ENCODE measurements at regions not wholly inside any gene's neighbourhood (a gene's known extent, or its start where the extent isn't known, plus 50 kb on each side); places are given as distances from the start of the nearest gene placed in this dataset.

- TF ChIP-seq POLR2AphosphoS5 (IDR thresholded peaks at IDR 0.05; ENCODE audit: low read depth, low read length) (no peak), TAF1 (IDR thresholded peaks at IDR 0.05; ENCODE audit: borderline replicate concordance, insufficient read depth, low read length) (no peak)
These were observed 1958.7 kb upstream of the IGFBP7 start for GRCh38 chr4:59068722-59069418.

All from PFSK-1 (cell line).